Amniotic stem cell (primary cell): ENCODE measurements at regions not wholly inside any gene's neighbourhood (a gene's known extent, or its start where the extent isn't known, plus 50 kb on each side); places are given as distances from the start of the nearest gene placed in this dataset.

Experiments used
- DNase-seq: peaks from one replicate; lab custom pipeline; 2025; lab: John Stamatoyannopoulos, UW

GRCh38 chr18:67966224-67966623 is 449.7 kb upstream of the DSEL start:
- no peak for DNase-seq

DNA sequence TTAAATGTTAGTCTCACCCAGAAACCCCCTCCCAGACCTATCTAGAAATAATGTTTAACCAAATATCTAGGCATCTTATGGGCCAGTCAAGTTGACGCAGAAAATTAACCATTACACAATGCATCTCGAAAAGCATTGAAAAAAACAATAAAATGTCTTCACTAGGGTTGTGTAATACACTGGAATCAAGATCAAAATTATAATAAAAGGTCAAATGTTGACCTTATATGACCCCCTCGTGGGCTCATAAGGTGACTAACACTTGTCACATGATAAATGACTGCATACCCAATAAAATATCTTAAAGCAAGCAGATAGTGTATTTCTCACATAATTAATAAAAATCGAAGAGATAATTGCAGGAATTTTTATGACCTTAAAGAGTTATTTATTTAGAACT is 447.9 kb upstream of the DSEL start:
- no peak for DNase-seq

- no peak for DNase-seq
These were observed 445.4 kb upstream of the DSEL start for GRCh38 chr18:67961701-67962440.

DNA sequence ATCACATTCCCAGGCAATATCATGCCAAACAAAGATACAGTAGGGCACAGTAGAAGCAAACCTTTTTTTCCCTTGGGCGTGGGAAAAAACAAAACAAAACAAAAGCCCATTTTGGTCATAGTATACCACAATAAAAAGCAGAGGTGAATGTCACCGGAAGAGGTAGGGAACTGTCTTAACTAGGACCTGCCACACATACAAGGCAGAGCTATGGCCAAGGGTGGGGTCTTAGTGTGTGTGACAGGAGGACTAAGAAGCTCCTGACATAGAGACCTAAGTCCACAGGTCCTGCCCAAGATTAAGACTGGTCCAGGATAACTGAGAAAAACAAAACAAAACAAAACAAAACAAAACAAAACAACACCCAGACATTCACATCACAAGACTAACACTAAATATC is 441.2 kb upstream of the DSEL start:
- DNase-seq, result no peak

DNA sequence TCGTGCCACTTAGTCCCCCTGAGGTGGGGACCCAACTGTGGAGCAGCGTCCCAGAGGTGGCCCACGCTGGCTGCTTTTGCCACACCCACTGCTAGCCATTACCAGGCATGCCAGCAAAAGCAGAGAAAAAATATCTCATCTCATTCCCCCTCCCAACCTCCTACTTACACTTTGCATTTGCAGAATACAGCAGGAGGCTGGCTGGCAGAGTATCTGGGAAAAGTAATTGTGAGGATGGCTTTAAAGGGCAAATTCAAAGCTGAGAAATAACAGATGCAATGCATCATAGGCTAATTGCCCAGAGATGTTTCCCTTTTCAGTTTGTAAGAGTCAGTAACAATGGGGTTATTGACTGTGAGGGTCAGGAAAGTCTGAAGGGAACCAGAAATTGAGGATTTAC is 438.1 kb upstream of the DSEL start:
- DNase-seq, result no peak

- no peak for DNase-seq
These were observed 434.6 kb upstream of the DSEL start for GRCh38 chr18:67951137-67951536.

DNA sequence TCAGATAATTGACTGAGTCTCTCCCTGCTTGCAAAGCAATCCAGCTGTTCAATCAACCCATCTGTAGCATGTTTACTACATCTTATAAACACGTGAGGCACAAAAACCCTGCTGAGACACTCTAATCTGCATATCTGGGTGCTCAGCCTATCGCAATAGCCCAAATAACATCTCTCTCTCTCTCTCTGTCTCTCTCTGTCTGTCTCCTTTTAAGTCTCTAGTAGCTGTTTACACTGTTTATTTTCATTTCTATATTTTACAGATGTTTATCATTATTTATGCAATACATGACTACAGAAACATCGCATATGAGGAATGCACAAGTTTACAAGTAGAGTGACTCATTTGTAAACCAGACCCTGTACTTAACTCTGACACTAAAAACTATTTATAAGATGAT is 422.1 kb upstream of the DSEL start:
- DNase-seq, result no peak

DNA sequence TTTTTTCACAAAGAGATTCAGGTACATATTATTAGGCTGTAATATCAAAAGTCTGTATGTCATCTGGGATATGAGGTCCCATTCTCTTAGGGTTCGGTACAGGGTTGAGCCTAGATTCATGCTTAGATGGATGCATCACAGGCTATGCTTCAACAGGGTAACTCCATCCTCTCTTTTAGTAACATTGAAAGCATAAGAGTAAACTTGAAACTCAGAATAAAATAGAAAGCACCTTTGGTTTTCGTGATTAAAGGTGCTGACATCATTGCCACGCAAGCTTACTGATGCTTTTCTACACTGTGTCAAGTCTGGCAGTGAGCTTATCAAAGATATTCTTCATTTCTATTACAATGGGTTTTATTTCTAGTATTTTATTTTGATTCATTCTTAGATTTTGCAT is 419.1 kb upstream of the DSEL start:
- DNase-seq, result no peak

DNA sequence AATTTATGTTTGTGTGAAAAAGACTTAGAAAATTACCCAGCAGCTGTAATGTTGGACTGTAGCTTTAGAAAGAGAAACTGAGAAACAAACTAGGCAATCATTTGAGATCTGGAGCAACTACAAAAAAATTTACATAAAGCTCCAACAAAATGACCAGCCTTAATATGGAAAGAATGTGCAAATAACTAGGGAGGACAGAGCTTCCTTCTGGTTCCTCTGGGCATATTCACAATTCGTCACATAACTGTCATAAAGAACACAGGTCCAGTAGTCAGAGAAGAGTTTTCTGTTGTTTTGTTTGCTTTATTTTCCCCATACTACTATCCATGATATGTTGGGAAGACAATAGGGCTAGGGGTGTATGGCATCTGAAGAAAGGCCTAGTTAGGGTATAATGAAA is 416.8 kb upstream of the DSEL start:
- no peak for DNase-seq

GRCh38 chr18:67932271-67932670 is 415.8 kb upstream of the DSEL start:
- DNase-seq, result no peak

- no peak for DNase-seq
These were observed 410.7 kb upstream of the DSEL start for GRCh38 chr18:67926929-67927864.

DNA sequence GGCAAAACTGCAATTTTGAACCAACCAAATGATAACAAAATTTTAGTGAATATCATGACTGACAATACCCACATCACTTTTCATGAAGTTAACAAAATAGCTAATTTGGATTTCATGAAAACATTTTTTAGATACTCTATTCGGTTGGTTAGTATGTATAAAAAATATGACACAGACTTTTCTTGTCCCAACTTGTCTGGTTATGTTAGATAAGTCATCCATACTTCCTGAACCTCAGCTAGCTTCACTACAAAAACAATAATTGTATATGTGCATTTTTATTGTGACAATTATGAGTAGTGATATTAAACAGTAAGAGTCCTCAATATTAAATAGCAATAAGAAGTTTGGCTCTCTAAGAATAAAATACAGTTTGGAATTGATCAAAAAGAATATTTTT is 408.1 kb upstream of the DSEL start:
- no peak for DNase-seq

GRCh38 chr18:67919316-67919715 is 402.8 kb upstream of the DSEL start:
- DNase-seq, result no peak

- no peak for DNase-seq
These were observed 399.6 kb upstream of the DSEL start for GRCh38 chr18:67916097-67916496.

- DNase-seq, result no peak
These were observed 396.5 kb upstream of the DSEL start for GRCh38 chr18:67913040-67913439.

- no peak for DNase-seq
These were observed 385.1 kb upstream of the DSEL start for GRCh38 chr18:67901573-67901972.

DNA sequence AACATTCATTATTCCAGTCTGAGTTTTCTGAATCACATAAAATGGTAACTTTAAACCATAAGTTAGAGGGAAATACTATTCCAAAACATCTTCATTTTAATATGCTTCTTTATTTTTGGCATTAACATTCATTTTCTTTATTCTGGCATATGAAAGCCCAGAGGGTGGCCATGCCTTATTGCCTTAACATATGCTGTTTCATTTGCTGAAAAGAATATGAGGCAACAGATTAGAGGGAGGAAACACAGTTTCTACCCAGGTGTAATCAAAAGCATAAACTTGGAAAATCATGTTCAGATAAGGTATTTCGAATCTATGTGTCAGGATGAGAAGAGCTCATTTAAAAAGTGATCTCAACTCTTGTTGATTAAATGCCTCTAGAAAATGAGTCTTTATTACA is 379.9 kb upstream of the DSEL start:
- no peak for DNase-seq

GRCh38 chr18:67893916-67894315 is 377.4 kb upstream of the DSEL start:
- no peak for DNase-seq

DNA sequence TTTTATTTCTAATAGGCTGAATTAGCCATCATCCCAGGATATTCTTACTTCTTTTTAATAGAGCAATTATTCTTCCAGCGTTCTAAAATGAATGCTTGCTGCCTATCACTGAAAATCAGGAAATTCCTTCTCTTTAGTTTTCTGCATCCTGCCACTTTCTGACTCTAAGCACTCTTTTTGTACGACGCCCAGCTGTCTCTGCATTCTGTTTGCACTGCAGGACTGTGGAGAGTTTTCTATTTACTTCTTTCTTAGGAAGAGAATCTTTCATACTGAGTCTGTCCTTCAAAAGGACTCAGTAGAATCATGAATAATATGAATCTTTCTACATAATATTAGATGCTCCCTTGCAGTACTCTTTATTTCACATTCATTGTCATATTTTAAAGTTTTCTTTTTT is 360.4 kb upstream of the DSEL start:
- no peak for DNase-seq

- no peak for DNase-seq
These were observed 359.4 kb upstream of the DSEL start for GRCh38 chr18:67875944-67876343.

DNA sequence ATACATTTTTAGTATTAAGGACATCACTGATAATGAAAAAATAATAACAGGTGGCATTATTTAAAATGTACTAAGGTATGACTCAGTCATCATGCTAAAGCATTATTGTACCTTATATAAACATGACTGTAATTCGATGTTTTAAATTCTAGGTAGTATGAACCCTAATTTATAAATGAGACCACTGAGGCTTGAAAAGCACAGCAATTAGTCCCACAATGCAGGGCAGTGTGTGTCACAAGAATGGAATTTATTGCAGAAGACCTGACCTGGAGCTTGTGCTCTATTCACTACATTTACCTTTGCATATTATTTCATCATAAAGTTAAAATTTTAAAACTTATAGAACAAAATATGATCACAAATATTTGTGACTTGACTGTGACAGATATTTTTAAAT is 358.5 kb upstream of the DSEL start:
- no peak for DNase-seq

DNA sequence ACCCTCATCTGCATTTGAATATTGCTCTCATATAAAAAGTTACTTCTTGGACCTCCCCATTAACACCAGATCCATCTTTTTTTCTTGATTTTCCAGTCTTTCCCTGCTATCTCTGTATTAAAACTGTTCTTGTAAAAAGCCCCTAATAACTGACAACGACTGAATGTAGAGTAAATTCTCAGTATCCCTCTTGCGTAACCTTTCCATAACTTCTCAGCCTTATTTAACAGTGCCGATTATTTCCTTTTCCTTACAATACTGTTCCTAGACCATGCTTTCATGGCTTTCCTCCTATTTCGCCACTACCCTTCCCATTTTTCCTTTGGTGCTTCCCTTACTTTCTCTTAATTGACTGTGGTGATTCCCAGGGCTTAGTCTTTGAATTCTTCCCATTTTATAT is 348.9 kb upstream of the DSEL start:
- DNase-seq, result no peak

DNA sequence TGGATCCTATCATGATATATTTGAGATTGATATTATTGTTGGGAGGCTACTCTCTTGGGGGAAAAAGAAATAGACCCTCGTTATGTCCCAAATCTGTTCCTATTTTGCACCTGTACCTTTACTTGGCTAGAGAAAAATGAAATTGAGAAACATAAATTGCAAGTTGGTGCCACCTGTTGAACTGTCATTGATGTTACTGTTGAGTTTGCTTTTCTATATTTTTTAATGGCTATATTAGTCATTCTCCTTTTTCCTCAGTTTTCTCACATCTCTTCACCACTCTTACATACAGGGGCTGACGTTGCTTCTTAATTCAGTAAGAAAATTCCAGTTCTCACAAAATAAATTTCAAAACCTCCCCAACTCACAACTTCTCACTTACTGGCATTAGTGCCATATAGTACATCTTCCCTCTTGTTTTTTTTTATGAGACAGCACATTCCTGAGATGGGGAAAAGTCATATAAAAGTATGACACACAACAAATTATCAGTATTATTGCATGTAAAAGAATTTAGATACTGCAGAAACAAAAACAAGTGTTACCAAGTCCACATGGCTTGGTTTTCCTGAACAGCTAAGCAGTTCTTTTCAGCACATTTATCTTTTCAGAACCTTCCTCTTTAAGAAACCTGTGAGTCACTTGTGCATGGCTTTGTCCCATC is 348.3 kb upstream of the DSEL start:
- DNase-seq, result no peak
